GM19463 (cell line): ENCODE measurements at regions not wholly inside any gene's neighbourhood (a gene's known extent, or its start where the extent isn't known, plus 50 kb on each side); places are given as distances from the start of the nearest gene placed in this dataset.

Source experiments
- ATAC-seq: cut with Tn5 transposase; IDR thresholded peaks from one replicate; pipeline ENCODE4 v1.9.1; 2021; ENCODE audit warnings: mild to moderate bottlenecking, moderate library complexity; ENCODE audit not compliant: unreplicated experiment

DNA sequence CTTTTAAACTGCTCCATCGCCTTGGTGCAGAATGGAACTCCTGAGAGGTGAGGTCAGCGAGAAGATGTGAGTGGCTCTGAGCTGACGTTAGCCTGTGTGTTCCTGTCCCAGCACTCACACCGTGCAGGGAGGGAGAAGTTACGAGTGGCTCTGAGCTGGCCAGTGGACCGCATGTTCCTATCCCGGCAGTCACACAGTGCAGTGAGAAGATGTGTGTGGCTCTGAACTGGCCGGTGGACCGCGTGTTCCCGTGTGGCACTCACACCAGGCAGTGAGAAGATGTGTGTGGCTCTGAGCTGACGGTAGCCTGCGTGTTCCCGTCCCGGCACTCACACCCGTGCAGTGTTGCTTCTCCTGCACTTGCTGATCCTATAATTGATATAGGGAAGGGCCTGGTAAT is 59.9 kb downstream of the VCPKMT start:
- no peak for ATAC-seq

DNA sequence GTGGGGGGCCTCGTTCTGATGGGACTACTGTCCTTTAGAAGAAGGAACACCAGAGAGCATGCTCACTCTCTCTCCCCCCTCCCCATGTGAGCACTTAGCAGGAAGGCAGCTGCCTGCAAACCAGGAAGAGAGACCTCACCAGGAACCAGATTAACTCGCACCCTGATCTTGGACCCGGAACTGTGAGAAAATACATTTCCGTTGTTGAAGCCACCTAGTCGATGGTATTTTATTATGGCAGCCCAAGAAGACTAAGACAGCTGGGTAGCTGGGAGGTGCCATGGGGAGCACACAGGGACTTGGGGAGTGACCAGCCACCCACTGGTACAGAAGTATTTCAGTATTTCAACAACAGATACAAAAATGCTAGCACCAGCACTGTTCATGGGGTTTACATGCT is 59.0 kb downstream of the VCPKMT start:
- no peak for ATAC-seq

DNA sequence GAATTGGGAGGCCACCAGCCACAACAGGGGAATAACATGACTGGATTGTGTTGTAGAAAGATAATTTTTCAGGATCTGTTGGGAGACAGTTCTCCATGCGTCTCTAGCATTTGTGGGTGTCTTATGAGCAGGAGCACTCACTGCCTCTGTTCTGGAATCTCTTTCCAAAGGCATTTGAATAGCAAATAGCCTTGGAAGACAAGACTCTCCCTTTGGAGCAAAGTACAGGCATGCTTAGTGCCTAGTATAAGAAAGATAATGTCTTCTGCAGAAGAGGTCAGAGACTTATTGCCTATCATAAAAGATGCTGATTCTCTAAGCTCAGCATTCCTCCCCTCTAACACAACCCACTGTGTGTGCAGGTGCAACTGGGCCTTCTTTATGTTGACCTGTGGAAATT is 58.3 kb downstream of the VCPKMT start:
- ATAC-seq = no peak
